Vagina (tissue), 2 donors: ENCODE measurements at regions not wholly inside any gene's neighbourhood (a gene's known extent, or its start where the extent isn't known, plus 50 kb on each side); places are given as distances from the start of the nearest gene placed in this dataset.

Experiments
- CTCF ChIP-seq, 3 experiments: fragments of 450-650 bp in 2 of 3; fragments of 200-600 bp in 1 of 3; sonication (generic) in 1 of 3; IDR thresholded peaks; one replicate each; pipeline ENCODE4 v1.5.1; 2017 to 2019; ENCODE audit warnings: antibody characterized with exemption in 3 of 3, mild to moderate bottlenecking in 2 of 3, moderate library complexity in 2 of 3
- POLR2A ChIP-seq, 2 donors: fragments of 450-650 bp; IDR thresholded peaks; one replicate each; pipeline ENCODE4 v1.6.1; 2017; ENCODE audit warnings: antibody characterized with exemption in 2 of 2, mild to moderate bottlenecking in 2 of 2, moderate library complexity in 2 of 2

- no peak for TF ChIP-seq CTCF (IDR thresholded peaks at IDR 0.05)
- no peak for TF ChIP-seq POLR2A (IDR thresholded peaks at IDR 0.05)
Observed at GRCh38 chr2:103179798-103180197, 418.0 kb downstream of the TMEM182 start.
